PC-3 (cell line): ENCODE measurements at regions not wholly inside any gene's neighbourhood (a gene's known extent, or its start where the extent isn't known, plus 50 kb on each side); places are given as distances from the start of the nearest gene placed in this dataset.

ENCODE experiments used
- ATAC-seq: fragments of 200-7000 bp; cut with Tn5 transposase; 2 replicates; pipeline ENCODE4 v1.9.1; 2020; ENCODE audit warnings: mild to moderate bottlenecking, moderate library complexity
- BruUV-seq: library from RNA; stranded (reverse); fragments of 400-500 nt; replicated peaks from 2 replicates; lab custom pipeline; 2021; lab: Mats Ljungman, UMichigan
- CTCF ChIA-PET: fragments of 300-600 bp; sonication (Branson Sonifier 250); formaldehyde crosslinking; loops from one replicate; lab custom pipeline; 2022; ENCODE audit warnings: antibody characterized with exemption; lab: Charles Lee
- POLR2A ChIA-PET: fragments of 300-600 bp; sonication (Branson Sonifier 250); formaldehyde crosslinking; loops from one replicate; lab custom pipeline; 2022; ENCODE audit warnings: antibody characterized with exemption; ENCODE audit not compliant: unreplicated experiment; lab: Charles Lee
- DNase-seq: peaks from one replicate; pipeline ENCODE4 v3.0.0-alpha.2; 2015
- H2AFZ ChIP-seq: fragments of 300-600 bp; sonication (generic); 2 replicates; pipeline ENCODE4 v1.6.0; 2016; ENCODE audit warnings: antibody characterized with exemption, low read length
- H3F3A ChIP-seq: fragments of 300-600 bp; sonication (generic); one replicate; pipeline ENCODE4 v1.6.0; 2017; ENCODE audit warnings: antibody characterized with exemption, low read length, control low read depth, mild to moderate bottlenecking; ENCODE audit not compliant: unreplicated experiment
- H3K27ac ChIP-seq: fragments of 300-600 bp; sonication (generic); 2 replicates; pipeline ENCODE4 v1.5.1; 2016; ENCODE audit warnings: mild to moderate bottlenecking, low read length
- H3K27me3 ChIP-seq: fragments of 300-600 bp; sonication (generic); 2 replicates; pipeline ENCODE4 v1.6.1; 2016; ENCODE audit warnings: low read length, mixed read lengths
- H3K36me3 ChIP-seq: fragments of 300-600 bp; sonication (generic); 2 replicates; pipeline ENCODE4 v1.6.1; 2016; ENCODE audit warnings: low read depth, mixed run types, low read length, mixed read lengths
- H3K4me1 ChIP-seq: fragments of 300-600 bp; sonication (generic); 2 replicates; pipeline ENCODE4 v1.5.1; 2016; ENCODE audit warnings: low read length; ENCODE audit not compliant: insufficient read depth
- H3K4me2 ChIP-seq: fragments of 300-600 bp; sonication (generic); 2 replicates; pipeline ENCODE4 v1.6.0; 2016; ENCODE audit warnings: low read length
- H3K4me3 ChIP-seq: fragments of 300-600 bp; sonication (generic); 2 replicates; pipeline ENCODE4 v1.5.1; 2016; ENCODE audit warnings: mild to moderate bottlenecking, low read length, mixed read lengths
- H3K79me2 ChIP-seq: fragments of 300-600 bp; sonication (generic); 2 replicates; pipeline ENCODE4 v1.6.1; 2017; ENCODE audit warnings: low read length, mixed read lengths
- H3K9ac ChIP-seq: fragments of 300-600 bp; sonication (generic); 2 replicates; pipeline ENCODE4 v1.6.0; 2016; ENCODE audit warnings: mild to moderate bottlenecking, low read length
- H3K9me2 ChIP-seq: fragments of 300-600 bp; sonication (generic); replicated peaks from 2 replicates; pipeline ENCODE4 v1.6.1; 2016; ENCODE audit warnings: mixed run types, low read length, mixed read lengths
- H3K9me3 ChIP-seq: fragments of 300-600 bp; sonication (generic); 2 replicates; pipeline ENCODE4 v1.6.1; 2016; ENCODE audit warnings: low read length, mixed read lengths
- H4K20me1 ChIP-seq: fragments of 300-600 bp; sonication (generic); 2 replicates; pipeline ENCODE4 v1.6.1; 2016; ENCODE audit warnings: low read length, mixed read lengths
- EZH2 ChIP-seq: fragments of 300-600 bp; sonication (generic); IDR thresholded peaks from one replicate; pipeline ENCODE4 v1.6.1; 2017; ENCODE audit warnings: antibody characterized with exemption, mild to moderate bottlenecking, low read length; ENCODE audit not compliant: unreplicated experiment
- EZH2phosphoT487 ChIP-seq: fragments of 300-600 bp; sonication (generic); IDR thresholded peaks from 2 replicates; pipeline ENCODE4 v1.6.1; 2018; ENCODE audit warnings: mild to moderate bottlenecking, antibody characterized with exemption, low read length, borderline replicate concordance
- intact Hi-C: fragments of 100-400 bp; cut with micrococcal nuclease; formaldehyde crosslinking; loops from 2 replicates; pipeline ENCODE4 v1.9.0; 2023
- TF ChIP-seq, protein P1 (sequence below): fragments of 300-600 bp; sonication (generic); conservative IDR thresholded peaks from 2 replicates; pipeline ENCODE4 v1.5.1; 2017; ENCODE audit warnings: antibody characterized with exemption, low read depth, mild to moderate bottlenecking, low read length

DNA sequence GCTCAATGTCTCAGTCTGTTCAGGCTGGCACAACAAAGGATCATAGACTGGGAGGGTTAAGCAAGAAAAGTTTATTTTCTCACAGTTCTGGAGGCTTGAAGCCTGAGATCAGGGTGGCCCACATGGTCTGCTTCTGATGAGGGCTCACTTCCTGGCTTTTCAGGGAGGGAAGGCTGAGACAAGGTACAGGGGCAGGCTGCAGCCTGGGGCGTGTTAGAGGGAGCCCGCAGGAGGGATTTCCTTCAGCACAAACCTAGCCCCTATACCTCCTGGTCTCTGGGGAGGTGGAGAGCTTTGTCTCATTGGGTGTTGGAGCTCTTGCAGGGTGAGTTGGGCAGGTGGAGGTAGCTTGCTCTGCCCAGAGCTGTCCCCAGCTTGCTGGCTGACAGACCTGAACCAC, 81.1 kb upstream of the GPR6 start:
- H3K9ac ChIP-seq: no peak overlapping the region
- H3K27ac ChIP-seq: no peak overlapping the region
- no peaks in the 10 kb centered on the region for H3K9me3 ChIP-seq
- no peaks in the 10 kb centered on the region for H3K79me2 ChIP-seq
- H3K27me3 ChIP-seq: no peaks in the 10 kb centered on the region
- no peaks in the 10 kb centered on the region for H4K20me1 ChIP-seq
- H2AFZ ChIP-seq: no peak overlapping the region
- H3F3A ChIP-seq: no peaks in the 10 kb centered on the region
- H3K4me1 ChIP-seq: peaks cover 17% of the 10 kb centered on the region
- POLR2A ChIA-PET: no interaction called here
- TF ChIP-seq, protein P1, sequence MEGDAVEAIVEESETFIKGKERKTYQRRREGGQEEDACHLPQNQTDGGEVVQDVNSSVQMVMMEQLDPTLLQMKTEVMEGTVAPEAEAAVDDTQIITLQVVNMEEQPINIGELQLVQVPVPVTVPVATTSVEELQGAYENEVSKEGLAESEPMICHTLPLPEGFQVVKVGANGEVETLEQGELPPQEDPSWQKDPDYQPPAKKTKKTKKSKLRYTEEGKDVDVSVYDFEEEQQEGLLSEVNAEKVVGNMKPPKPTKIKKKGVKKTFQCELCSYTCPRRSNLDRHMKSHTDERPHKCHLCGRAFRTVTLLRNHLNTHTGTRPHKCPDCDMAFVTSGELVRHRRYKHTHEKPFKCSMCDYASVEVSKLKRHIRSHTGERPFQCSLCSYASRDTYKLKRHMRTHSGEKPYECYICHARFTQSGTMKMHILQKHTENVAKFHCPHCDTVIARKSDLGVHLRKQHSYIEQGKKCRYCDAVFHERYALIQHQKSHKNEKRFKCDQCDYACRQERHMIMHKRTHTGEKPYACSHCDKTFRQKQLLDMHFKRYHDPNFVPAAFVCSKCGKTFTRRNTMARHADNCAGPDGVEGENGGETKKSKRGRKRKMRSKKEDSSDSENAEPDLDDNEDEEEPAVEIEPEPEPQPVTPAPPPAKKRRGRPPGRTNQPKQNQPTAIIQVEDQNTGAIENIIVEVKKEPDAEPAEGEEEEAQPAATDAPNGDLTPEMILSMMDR: no peak
- TF ChIP-seq EZH2phosphoT487: no peak
- TF ChIP-seq EZH2: no peak
- no peak overlapping the region for H3K4me3 ChIP-seq
- intact Hi-C loops: no loop called here
- no peak overlapping the region for H3K4me2 ChIP-seq
- BruUV-seq: no TSS peak
- CTCF ChIA-PET: no interaction called here
- no peaks in the 10 kb centered on the region for H3K9me2 ChIP-seq
- H3K36me3 ChIP-seq: no peaks in the 10 kb centered on the region
- ATAC-seq: no peak
- DNase-seq: no peak

DNA sequence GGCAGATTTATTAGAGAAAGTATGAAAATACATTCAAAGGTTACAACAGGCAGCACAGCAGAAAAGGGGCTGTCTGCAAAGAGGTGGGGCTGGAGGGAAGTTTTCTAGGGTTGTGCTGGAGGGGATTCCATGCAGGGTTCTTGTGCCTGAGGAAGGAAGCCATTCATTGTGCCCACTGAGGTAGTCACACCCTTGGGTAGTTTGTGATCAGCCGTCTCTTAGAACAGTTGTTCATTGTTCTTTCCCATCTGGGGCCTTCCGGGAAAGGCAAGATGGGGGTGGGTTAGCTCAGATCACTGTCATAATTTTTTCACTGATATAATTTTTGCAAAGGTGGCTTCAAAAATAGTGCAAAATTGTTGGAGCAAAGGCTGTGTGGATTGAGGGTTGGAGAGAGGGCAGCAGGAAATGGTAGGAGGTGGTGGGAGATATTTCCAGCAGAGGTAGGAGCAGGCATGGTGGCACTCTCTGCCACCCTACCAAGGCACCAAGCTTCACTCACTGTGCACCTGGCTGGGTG, 80.5 kb upstream of the GPR6 start:
- Histone ChIP-seq H4K20me1 (no peaks in the 10 kb centered on the region), H3K9ac (no peak overlapping the region), H3K4me1 (peaks cover 12% of the 10 kb centered on the region), H3K27ac (no peak overlapping the region), H3K4me2 (no peak overlapping the region), H3K9me2 (no peaks in the 10 kb centered on the region), H3K27me3 (no peaks in the 10 kb centered on the region), H3F3A (no peaks in the 10 kb centered on the region), H3K36me3 (no peaks in the 10 kb centered on the region), H3K4me3 (no peak overlapping the region), H2AFZ (no peak overlapping the region), H3K79me2 (no peaks in the 10 kb centered on the region), H3K9me3 (no peaks in the 10 kb centered on the region)
- ATAC-seq (no peak), DNase-seq (no peak)
- intact Hi-C loops: no loop called here
- CTCF ChIA-PET: no interaction called here
- no TSS peak for BruUV-seq
- POLR2A ChIA-PET: no interaction called here
- TF ChIP-seq EZH2 (no peak), EZH2phosphoT487 (no peak)
- TF ChIP-seq, protein P1: no peak

DNA sequence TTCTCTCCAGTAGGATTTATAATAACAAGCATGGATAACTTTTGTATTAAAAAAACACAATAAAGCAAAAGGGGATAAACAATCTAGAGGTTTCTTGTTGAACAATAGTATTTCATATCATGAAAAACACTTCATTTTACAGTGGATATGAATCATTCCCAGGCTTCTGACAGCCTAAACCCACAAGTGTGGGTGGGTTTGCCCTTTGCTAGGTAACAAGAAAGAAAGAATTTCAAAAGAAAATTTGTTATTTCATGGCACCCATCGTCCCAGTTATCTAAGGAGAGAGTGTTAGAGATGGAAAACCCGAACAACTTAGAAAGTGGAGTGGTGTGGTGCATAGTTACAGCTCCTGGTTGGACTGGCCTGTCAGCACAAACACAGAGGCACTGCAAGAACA, 76.1 kb upstream of the GPR6 start:
- Histone ChIP-seq H3K27ac (no peak overlapping the region), H3K4me3 (no peak overlapping the region), H3K27me3 (no peaks in the 10 kb centered on the region), H2AFZ (no peak overlapping the region), H3K9me3 (no peaks in the 10 kb centered on the region), H3K9ac (no peak overlapping the region), H3K79me2 (no peaks in the 10 kb centered on the region), H3K4me1 (no peaks in the 10 kb centered on the region), H3K4me2 (no peak overlapping the region), H3F3A (no peaks in the 10 kb centered on the region), H4K20me1 (no peaks in the 10 kb centered on the region), H3K9me2 (no peaks in the 10 kb centered on the region), H3K36me3 (no peaks in the 10 kb centered on the region)
- TF ChIP-seq, protein P1: no peak
- TF ChIP-seq EZH2 (no peak), EZH2phosphoT487 (no peak)
- ChIA-PET POLR2A (no interaction called here), CTCF (no interaction called here)
- no peak for DNase-seq
- no TSS peak for BruUV-seq
- no peak for ATAC-seq
- intact Hi-C loops: no loop called here
